GM12865 (cell line): ENCODE measurements at regions not wholly inside any gene's neighbourhood (a gene's known extent, or its start where the extent isn't known, plus 50 kb on each side); places are given as distances from the start of the nearest gene placed in this dataset.
A peak's percentile ranks its signal among the peaks of the same experiment; 100 is the strongest.
"Not testable (repeated sequence)": the region's sequence is repeated elsewhere in the genome, so short reads cannot be mapped to it uniquely, and the experiment has no call there.

ENCODE experiments used
- DNase-seq: peaks from one replicate; pipeline ENCODE4 v3.0.0; 2010; ENCODE audit warnings: low read depth
- H3K4me3 ChIP-seq: 2 replicates; pipeline ENCODE4 v1.5.1; 2011; ENCODE audit warnings: mild to moderate bottlenecking, low read depth, low read length, control low read depth
- TF ChIP-seq, protein P1 (sequence below): IDR thresholded peaks from 2 replicates; pipeline ENCODE4 v1.5.1; 2011; ENCODE audit warnings: low read length, control low read depth, low read depth, inconsistent platforms; ENCODE audit not compliant: insufficient read depth; ENCODE audit errors: missing control alignments

DNA sequence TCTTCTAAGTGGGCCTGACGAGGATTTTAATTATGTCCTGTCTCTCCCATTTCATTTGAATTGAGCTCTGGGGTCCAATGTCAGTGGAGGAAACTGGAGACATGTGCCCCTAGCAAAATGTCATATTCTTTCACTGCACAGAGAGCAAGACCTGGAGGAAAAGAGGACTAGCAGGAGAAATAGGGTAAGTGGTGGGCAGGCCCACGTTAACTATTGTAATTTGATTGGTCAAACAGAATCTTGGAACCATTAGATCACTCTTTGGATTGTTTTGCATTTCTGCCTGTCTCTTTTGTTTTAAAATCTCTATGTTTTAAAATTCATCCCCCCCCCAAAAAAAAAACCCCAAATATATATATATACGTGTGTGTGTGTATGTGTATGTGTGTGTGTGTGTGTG lies 113.9 kb upstream of the PELI2 start:
- H3K4me3 ChIP-seq = no peak overlapping the region
- DNase-seq = no peak
- TF ChIP-seq, protein P1, sequence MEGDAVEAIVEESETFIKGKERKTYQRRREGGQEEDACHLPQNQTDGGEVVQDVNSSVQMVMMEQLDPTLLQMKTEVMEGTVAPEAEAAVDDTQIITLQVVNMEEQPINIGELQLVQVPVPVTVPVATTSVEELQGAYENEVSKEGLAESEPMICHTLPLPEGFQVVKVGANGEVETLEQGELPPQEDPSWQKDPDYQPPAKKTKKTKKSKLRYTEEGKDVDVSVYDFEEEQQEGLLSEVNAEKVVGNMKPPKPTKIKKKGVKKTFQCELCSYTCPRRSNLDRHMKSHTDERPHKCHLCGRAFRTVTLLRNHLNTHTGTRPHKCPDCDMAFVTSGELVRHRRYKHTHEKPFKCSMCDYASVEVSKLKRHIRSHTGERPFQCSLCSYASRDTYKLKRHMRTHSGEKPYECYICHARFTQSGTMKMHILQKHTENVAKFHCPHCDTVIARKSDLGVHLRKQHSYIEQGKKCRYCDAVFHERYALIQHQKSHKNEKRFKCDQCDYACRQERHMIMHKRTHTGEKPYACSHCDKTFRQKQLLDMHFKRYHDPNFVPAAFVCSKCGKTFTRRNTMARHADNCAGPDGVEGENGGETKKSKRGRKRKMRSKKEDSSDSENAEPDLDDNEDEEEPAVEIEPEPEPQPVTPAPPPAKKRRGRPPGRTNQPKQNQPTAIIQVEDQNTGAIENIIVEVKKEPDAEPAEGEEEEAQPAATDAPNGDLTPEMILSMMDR = no peak

DNA sequence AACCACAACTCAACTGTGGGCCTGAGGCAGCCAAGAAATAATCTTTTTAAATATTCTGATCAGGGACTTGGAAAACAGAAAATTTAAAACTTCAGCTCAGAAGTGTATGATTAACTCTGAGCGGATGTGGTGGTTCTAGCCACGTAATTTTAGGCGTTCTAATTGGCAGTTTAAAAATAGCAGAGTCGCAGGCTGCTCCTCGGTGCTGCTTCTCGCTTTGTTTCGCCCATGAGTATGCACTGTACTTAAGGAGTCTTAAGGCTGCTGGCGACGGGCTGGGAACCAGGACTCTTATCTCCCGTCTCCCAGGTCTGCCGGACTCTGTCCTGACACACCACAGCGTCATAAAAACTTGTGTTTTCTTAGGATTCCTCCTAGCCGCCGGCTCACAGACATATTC lies 113.4 kb upstream of the PELI2 start:
- peak; percentile 69 for DNase-seq
- H3K4me3 ChIP-seq = no peak overlapping the region; the same call in 1 of the 2 replicates

DNA sequence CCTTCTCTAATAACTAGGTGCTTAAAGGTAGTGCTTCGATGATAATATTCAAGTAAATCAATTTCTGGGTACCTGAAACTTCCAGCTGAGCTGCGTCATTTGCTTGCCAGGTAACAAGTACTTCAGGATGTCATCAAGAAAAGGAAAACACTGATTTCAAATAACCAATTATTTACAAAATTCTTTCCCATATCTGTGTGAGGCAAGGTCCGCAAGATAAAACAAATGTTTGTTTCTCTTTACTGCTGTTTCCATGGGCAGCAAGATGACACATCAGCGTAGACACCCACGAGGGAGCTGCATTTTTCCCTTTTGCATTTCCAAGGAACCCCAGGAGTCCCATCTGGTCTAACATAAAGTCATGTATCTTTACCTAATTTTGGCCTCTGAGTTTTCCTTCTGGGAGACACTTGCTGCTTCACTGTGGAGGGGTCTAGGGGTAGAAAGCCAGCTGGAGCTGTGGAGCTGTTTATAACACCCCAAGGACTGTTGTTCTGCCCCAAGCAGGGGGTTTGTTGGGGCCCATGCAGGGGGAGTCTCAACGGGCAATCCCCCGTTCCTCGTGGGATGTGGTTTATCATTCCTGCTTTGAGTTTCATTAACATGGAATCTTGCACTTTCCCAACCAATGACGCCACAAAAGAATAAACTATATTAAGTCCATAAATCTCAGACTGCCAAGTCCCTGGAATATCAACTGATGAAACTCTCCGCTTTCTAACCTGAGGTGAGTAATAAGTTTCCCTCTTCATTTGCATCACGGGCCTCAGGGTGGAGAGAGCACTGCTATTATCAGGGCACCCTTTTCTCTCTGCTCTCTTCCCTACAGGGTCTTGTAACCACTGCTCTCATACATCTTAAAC lies 112.8 kb upstream of the PELI2 start:
- TF ChIP-seq, protein P1 = no peak
- H3K4me3 ChIP-seq = no peak overlapping the region; the same call in 1 of the 2 replicates
- DNase-seq = peak; percentile 56

More for the DNA sequence above, 113.4 kb upstream of the PELI2 start:
- TF ChIP-seq, protein P1 = no peak

DNA sequence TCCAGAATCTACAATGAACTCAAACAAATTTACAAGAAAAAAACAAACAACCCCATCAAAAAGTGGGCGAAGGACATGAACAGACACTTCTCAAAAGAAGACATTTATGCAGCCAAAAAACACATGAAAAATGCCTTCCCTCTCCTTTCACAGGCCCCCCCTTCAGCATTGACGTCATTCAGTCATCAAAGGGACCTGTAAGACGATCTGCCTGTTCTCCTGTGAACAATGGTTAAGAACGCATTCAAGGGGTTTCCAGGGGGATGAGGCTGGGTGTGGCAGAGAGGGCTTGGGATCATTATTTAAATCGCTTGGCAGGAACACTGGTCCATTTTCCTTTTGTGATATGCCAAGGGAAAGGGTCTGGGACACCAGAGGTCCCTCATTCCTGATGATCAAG lies 110.7 kb upstream of the PELI2 start:
- H3K4me3 ChIP-seq, DNase-seq: not testable (repeated sequence)

DNA sequence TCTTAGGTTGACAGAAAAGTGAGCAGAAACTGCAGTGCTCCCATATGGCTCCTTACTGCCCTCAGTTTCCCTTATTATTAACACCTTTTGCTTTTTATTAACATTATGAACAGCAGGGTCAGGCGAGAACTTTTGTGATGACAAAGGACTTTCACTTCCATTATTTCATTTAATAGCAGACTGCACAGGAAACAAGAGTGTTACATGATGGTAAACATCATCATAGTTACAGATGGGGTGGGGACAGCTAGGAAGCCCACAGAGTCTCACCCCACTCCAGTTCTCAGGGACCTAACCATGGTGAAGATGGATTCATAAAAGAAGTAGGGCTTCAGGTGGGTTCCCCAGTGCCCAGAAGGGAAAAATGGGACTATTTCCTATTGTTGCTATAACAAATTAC lies 110.1 kb upstream of the PELI2 start:
- no peak for DNase-seq
- TF ChIP-seq, protein P1 = no peak
- no peak overlapping the region for H3K4me3 ChIP-seq

DNA sequence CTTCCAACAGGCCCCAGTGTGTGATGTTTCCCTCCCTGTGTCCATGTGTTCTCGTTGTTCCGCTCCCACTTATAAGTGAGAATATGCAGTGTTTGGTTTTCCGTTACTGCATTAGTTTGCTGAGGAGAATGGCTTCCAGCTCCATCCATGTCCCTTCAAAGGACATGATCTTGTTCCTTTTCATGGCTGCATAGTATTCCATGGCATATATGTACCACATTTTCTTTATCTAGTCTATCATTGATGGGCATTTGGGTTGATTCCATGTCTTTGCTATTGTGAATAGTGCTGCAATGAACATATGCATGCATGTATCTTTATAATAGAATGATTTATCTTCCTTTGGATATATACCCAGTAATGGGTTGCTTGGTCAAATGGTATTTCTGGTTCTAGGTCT lies 109.5 kb upstream of the PELI2 start:
- H3K4me3 ChIP-seq, DNase-seq: not testable (repeated sequence)

DNA sequence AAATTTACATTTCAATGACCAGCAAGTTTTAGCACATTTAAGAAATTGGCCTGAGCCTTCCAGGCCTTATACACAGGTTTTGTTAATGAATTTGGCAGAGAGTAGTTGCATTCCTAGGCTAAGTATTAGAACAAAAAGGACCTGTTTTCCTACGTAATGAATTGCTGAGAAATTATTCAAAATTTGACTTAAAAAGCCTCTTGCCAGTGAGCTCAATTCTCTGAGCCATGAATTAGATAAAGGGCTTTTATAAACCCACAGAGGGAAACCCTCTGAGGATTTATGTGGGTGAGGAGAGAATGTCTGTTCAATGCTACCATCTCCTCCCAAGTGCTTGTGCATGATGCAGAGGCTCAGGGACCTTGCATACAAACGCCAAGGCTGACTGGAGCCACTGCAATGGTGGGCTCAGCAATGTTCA lies 94.5 kb upstream of the PELI2 start:
- TF ChIP-seq, protein P1 = no peak
- H3K4me3 ChIP-seq = no peak overlapping the region
- DNase-seq = no peak

DNA sequence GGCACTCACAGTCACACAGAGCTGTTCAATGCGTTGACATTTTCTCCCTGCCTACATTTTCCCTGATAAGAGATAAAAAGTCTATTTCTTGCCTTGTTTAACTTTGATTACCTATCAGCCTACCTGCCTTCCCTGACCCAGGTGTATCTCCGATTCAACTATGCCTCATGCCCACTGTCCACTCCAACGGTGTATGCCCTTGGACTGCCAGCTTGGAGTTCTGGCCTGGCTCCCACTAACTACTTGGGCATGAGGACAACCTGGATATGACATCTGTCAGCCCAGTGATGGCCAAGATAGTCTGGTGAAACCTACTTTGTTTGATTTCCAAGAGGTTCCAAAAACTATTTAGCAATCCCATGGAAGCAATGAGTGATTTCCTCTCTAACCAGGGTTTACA lies 93.0 kb upstream of the PELI2 start:
- TF ChIP-seq, protein P1 = no peak
- DNase-seq = no peak
- H3K4me3 ChIP-seq = no peak overlapping the region
